AG04449 (cell line): ENCODE measurements at regions not wholly inside any gene's neighbourhood (a gene's known extent, or its start where the extent isn't known, plus 50 kb on each side); places are given as distances from the start of the nearest gene placed in this dataset.
A peak's percentile ranks its signal among the peaks of the same experiment; 100 is the strongest.

Source experiments
- CTCF ChIA-PET: fragments of 350-600 bp; formaldehyde crosslinking; extraction: SDS; loops from one replicate; lab custom pipeline; 2021; ENCODE audit warnings: antibody characterized with exemption; lab: Yijun Ruan, JAX
- POLR2A ChIA-PET: fragments of 400-600, 350-600 bp; formaldehyde crosslinking; extraction: SDS; loops from one replicate; lab custom pipeline; 2020; ENCODE audit warnings: antibody characterized with exemption, inconsistent platforms; lab: Yijun Ruan, JAX
- DNase-seq: peaks from one replicate; pipeline ENCODE4 v3.0.0-alpha.2; 2010; ENCODE audit warnings: low read depth, low spot score
- H3K4me3 ChIP-seq: 2 replicates; pipeline ENCODE4 v1.5.1; 2011; ENCODE audit warnings: low read depth, mild to moderate bottlenecking, control low read depth, low read length
- TF ChIP-seq, protein P1 (sequence below): IDR thresholded peaks from one replicate; pipeline ENCODE4 v1.5.1; 2011; ENCODE audit warnings: mild to moderate bottlenecking, moderate library complexity, low read length, control low read depth, inconsistent platforms; ENCODE audit not compliant: insufficient read depth; ENCODE audit errors: missing control alignments

DNA sequence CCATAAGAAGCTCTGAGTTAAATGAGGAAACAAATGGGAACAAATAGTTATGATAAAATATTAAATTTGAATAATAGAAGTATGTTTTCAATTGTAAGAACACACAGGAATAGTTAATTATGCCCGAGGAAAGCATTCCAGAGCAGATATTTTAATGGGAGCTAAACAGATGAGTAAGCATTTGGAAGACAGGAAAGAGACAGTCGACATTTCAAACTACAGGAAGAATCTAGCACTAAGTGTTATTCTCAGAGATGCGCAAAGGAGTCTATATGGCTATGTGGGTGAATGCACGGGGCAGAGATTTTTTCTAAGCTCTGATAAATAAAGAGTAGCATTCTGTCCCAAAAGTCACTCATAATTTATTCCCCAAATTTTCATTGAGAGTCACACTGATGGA lies 64.5 kb upstream of the SSTR1 start:
- ChIA-PET POLR2A (interaction anchor here (1.4 kb wide), 1 partner anchor 35 kb away, joined by 4 read pairs; no protein-coding TSS in a partner anchor), CTCF (interaction anchor here (1.2 to 2.1 kb wide), 4 partner anchors 9 to 157 kb away, joined by 3 to 9 read pairs (median 4); no protein-coding TSS in a partner anchor)

DNA sequence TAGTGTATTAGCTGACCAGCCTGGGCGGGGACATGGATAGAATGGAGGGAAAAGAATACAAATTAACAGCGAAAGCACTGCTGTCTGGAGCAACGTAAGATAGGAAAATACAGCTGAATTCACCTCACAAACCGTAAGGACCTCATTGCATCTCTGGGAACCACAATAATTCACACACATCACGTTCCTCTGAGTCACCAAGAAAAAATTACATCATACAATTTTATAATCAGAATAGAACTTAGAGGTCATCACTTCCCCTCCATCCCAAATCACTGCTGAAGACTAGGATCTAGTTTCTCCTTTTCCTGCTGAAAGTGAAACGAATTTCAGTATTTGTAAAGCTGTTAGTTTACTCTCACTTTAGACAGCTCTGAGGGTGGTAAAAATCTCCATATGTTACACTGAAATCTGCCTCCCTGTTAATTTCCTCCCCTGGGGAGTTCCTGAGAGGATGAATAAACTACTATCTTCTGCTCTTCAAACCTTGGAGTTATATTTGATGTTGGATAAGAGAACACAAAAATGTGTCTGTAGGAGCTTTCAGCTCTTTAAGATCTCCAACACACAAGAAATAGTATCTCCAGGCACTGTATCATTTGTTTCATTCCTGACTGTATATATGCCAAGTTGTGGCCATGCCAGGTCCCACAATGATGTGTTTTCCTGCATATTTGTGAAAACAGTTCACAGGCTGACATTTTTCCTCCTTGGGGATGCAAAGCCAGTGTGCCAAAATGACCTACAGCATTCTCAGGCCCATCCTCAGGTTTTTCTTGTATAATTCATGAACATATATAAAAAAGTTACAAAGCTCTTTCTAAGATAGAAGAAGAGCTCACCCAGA lies 63.8 kb upstream of the SSTR1 start:
- ChIA-PET CTCF (interaction anchor here (0.9 to 2.1 kb wide), 7 partner anchors 8 to 158 kb away, joined by 3 to 9 read pairs (median 3); no protein-coding TSS in a partner anchor), POLR2A (interaction anchor here (1.4 kb wide), 1 partner anchor 35 kb away, joined by 4 read pairs; no protein-coding TSS in a partner anchor)
- TF ChIP-seq, protein P1, sequence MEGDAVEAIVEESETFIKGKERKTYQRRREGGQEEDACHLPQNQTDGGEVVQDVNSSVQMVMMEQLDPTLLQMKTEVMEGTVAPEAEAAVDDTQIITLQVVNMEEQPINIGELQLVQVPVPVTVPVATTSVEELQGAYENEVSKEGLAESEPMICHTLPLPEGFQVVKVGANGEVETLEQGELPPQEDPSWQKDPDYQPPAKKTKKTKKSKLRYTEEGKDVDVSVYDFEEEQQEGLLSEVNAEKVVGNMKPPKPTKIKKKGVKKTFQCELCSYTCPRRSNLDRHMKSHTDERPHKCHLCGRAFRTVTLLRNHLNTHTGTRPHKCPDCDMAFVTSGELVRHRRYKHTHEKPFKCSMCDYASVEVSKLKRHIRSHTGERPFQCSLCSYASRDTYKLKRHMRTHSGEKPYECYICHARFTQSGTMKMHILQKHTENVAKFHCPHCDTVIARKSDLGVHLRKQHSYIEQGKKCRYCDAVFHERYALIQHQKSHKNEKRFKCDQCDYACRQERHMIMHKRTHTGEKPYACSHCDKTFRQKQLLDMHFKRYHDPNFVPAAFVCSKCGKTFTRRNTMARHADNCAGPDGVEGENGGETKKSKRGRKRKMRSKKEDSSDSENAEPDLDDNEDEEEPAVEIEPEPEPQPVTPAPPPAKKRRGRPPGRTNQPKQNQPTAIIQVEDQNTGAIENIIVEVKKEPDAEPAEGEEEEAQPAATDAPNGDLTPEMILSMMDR: no peak
- peak overlapping the region; percentile 18 for H3K4me3 ChIP-seq
- peak; percentile 46 for DNase-seq

More for the DNA sequence above, 64.5 kb upstream of the SSTR1 start:
- TF ChIP-seq, protein P1: no peak
- no peak overlapping the region for H3K4me3 ChIP-seq
- no peak for DNase-seq

- TF ChIP-seq, protein P1: no peak
- ChIA-PET POLR2A (no interaction called here), CTCF (interaction anchor here (1.3 kb wide), 1 partner anchor 159 kb away, joined by 3 read pairs; no protein-coding TSS in a partner anchor)
- H3K4me3 ChIP-seq: no peak overlapping the region
- DNase-seq: no peak
These were observed 62.6 kb upstream of the SSTR1 start for GRCh38 chr14:38145142-38145541.

DNA sequence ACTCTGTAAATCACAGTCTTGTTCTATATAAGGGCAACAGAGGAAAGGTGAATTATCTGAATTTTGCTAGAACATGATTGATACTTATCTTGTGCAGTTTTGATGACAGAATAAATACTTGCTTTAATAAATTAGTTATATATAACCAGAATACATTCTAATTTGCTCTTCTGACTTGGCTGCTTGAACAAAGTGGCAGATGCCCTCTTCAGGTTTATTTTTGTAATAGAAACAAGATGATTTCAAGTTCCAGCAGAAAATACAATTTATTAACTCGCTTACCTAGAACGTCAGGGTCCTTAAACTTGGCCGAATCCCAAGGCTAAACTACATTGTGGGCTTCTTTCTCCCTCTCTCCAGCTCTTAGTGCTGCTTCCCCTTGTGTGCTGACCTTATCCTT lies 57.6 kb upstream of the SSTR1 start:
- no peak for DNase-seq
- TF ChIP-seq, protein P1: no peak
- ChIA-PET CTCF (interaction anchor here (0.6 to 1.1 kb wide), 2 partner anchors 164 to 247 kb away, joined by 4 to 6 read pairs; no protein-coding TSS in a partner anchor), POLR2A (no interaction called here)
- H3K4me3 ChIP-seq: no peak overlapping the region
